Stimulated activated memory B cell treated with anti-CD40 and anti-IgM and Interleukin-4, amounts not matched to agents 10 μg/mL and 1 μg/mL and 100 μg/mL, for 72 hours (primary cell): ENCODE measurements at regions not wholly inside any gene's neighbourhood (a gene's known extent, or its start where the extent isn't known, plus 50 kb on each side); places are given as distances from the start of the nearest gene placed in this dataset.

Source experiments
- ATAC-seq: fragments of 150-1000 bp; cut with Tn5 transposase; 2 replicates; pipeline ENCODE4 v1.10.0; 2021
- H3K27ac Mint-ChIP-seq: one replicate; pipeline ENCODE4 v1.8.0; 2022; ENCODE audit warnings: mild to moderate bottlenecking, mixed read lengths
- H3K27me3 Mint-ChIP-seq: one replicate; pipeline ENCODE4 v1.8.0; 2022; ENCODE audit warnings: mixed read lengths
- H3K36me3 Mint-ChIP-seq: one replicate; pipeline ENCODE4 v1.8.0; 2022; ENCODE audit warnings: mixed read lengths
- H3K4me1 Mint-ChIP-seq: one replicate; pipeline ENCODE4 v1.8.0; 2022; ENCODE audit warnings: mixed read lengths
- H3K4me3 Mint-ChIP-seq: one replicate; pipeline ENCODE4 v1.8.0; 2022; ENCODE audit warnings: mild to moderate bottlenecking, moderate library complexity, mixed read lengths
- H3K9me3 Mint-ChIP-seq: one replicate; pipeline ENCODE4 v1.8.0; 2022; ENCODE audit warnings: mixed read lengths

DNA sequence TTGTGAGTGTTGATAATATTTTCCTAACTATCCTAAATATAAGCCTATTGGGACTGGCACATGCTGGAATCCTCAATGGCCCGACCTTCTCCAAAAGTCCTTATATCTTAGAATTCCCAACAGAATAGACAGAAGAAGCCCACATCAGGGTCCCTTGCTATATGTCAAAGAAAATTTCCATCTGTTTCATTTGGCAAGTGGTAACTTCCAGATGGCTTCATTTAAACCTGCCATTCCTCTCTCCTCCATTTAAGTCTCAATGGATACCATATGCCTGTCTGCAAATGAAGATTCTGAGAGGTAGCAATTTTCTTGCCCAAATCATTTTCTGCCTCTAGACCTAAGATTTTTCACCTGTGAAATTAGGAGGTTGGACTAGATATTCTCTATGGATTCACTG is 73.1 kb upstream of the KCNA4 start:
- no peaks in the 10 kb centered on the region for H3K36me3 Mint-ChIP-seq
- peaks cover 5% of the 10 kb centered on the region for H3K9me3 Mint-ChIP-seq
- peaks cover 11% of the 10 kb centered on the region for H3K27me3 Mint-ChIP-seq
- no peak for ATAC-seq
- H3K4me3 Mint-ChIP-seq, result no peak overlapping the region
- H3K4me1 Mint-ChIP-seq, result no peaks in the 10 kb centered on the region
- no peak overlapping the region for H3K27ac Mint-ChIP-seq

GRCh38 chr11:30091246-30091645 is 74.4 kb upstream of the KCNA4 start:
- Mint-ChIP-seq H3K4me1 (no peaks in the 10 kb centered on the region), H3K9me3 (peaks cover 5% of the 10 kb centered on the region), H3K27ac (no peak overlapping the region), H3K4me3 (no peak overlapping the region), H3K27me3 (peaks cover 11% of the 10 kb centered on the region), H3K36me3 (no peaks in the 10 kb centered on the region)
- no peak for ATAC-seq

- Mint-ChIP-seq H3K36me3 (no peaks in the 10 kb centered on the region), H3K27ac (no peak overlapping the region), H3K9me3 (peaks cover 5% of the 10 kb centered on the region), H3K27me3 (peaks cover 11% of the 10 kb centered on the region), H3K4me3 (no peak overlapping the region), H3K4me1 (no peaks in the 10 kb centered on the region)
- no peak for ATAC-seq
Measured at GRCh38 chr11:30091737-30092136, 74.9 kb upstream of the KCNA4 start.

GRCh38 chr11:30092518-30092917 is 75.7 kb upstream of the KCNA4 start:
- no peaks in the 10 kb centered on the region for H3K4me1 Mint-ChIP-seq
- H3K27ac Mint-ChIP-seq, result no peak overlapping the region
- H3K36me3 Mint-ChIP-seq, result no peaks in the 10 kb centered on the region
- H3K4me3 Mint-ChIP-seq, result no peak overlapping the region
- peaks cover 11% of the 10 kb centered on the region for H3K27me3 Mint-ChIP-seq
- H3K9me3 Mint-ChIP-seq, result peaks cover 5% of the 10 kb centered on the region
- ATAC-seq, result no peak

GRCh38 chr11:30100495-30100894 is 83.7 kb upstream of the KCNA4 start:
- no peak overlapping the region for H3K27ac Mint-ChIP-seq
- H3K27me3 Mint-ChIP-seq, result peaks cover 21% of the 10 kb centered on the region
- no peak overlapping the region for H3K4me3 Mint-ChIP-seq
- peaks cover 9% of the 10 kb centered on the region for H3K9me3 Mint-ChIP-seq
- no peaks in the 10 kb centered on the region for H3K4me1 Mint-ChIP-seq
- no peak for ATAC-seq
- no peaks in the 10 kb centered on the region for H3K36me3 Mint-ChIP-seq

GRCh38 chr11:30106222-30107181 is 89.7 kb upstream of the KCNA4 start:
- no peaks in the 10 kb centered on the region for H3K4me1 Mint-ChIP-seq
- H3K9me3 Mint-ChIP-seq, result peaks cover 2% of the 10 kb centered on the region
- H3K27me3 Mint-ChIP-seq, result no peaks in the 10 kb centered on the region
- no peak overlapping the region for H3K4me3 Mint-ChIP-seq
- ATAC-seq, result no peak
- H3K36me3 Mint-ChIP-seq, result no peaks in the 10 kb centered on the region
- no peak overlapping the region for H3K27ac Mint-ChIP-seq

GRCh38 chr11:30107899-30108298 is 91.1 kb upstream of the KCNA4 start:
- Mint-ChIP-seq H3K9me3 (peaks cover 2% of the 10 kb centered on the region), H3K4me3 (no peak overlapping the region), H3K27me3 (no peaks in the 10 kb centered on the region), H3K4me1 (no peaks in the 10 kb centered on the region), H3K27ac (no peak overlapping the region), H3K36me3 (no peaks in the 10 kb centered on the region)
- no peak for ATAC-seq

- Mint-ChIP-seq H3K4me1 (no peaks in the 10 kb centered on the region), H3K36me3 (no peaks in the 10 kb centered on the region), H3K27me3 (no peaks in the 10 kb centered on the region), H3K9me3 (no peaks in the 10 kb centered on the region), H3K27ac (no peak overlapping the region), H3K4me3 (no peak overlapping the region)
- ATAC-seq, result no peak
Measured at GRCh38 chr11:30109774-30110173, 92.9 kb upstream of the KCNA4 start.

DNA sequence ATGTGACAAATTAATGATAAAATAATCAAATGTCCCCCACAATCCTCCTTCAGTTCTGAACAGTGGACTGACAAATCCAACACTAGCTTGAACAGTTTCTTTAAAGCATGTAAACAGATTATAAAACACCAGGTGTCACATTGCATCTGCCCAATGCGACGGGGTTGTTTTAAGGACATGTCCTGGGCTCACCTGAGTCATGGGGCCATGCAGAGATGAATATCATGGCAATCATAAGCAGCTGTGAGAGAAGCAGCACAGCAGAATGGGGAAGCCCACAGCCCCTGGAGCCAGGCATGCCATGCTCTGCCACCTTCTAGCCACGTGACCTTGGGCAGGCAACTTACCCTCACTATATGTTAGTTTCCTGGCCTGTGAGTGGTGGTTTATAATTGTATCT is 93.9 kb upstream of the KCNA4 start:
- ATAC-seq, result no peak
- H3K9me3 Mint-ChIP-seq, result no peaks in the 10 kb centered on the region

GRCh38 chr11:30111786-30112185 is 95.0 kb upstream of the KCNA4 start:
- no peaks in the 10 kb centered on the region for H3K36me3 Mint-ChIP-seq
- H3K27ac Mint-ChIP-seq, result no peak overlapping the region
- ATAC-seq, result no peak
- no peak overlapping the region for H3K4me3 Mint-ChIP-seq
- H3K9me3 Mint-ChIP-seq, result no peaks in the 10 kb centered on the region
- no peaks in the 10 kb centered on the region for H3K4me1 Mint-ChIP-seq
- no peaks in the 10 kb centered on the region for H3K27me3 Mint-ChIP-seq

More for the DNA sequence above, 93.9 kb upstream of the KCNA4 start:
- Mint-ChIP-seq H3K27me3 (no peaks in the 10 kb centered on the region), H3K36me3 (no peaks in the 10 kb centered on the region), H3K4me3 (no peak overlapping the region), H3K27ac (no peak overlapping the region), H3K4me1 (no peaks in the 10 kb centered on the region)

- H3K4me1 Mint-ChIP-seq, result no peaks in the 10 kb centered on the region
- no peaks in the 10 kb centered on the region for H3K9me3 Mint-ChIP-seq
- H3K36me3 Mint-ChIP-seq, result no peaks in the 10 kb centered on the region
- no peaks in the 10 kb centered on the region for H3K27me3 Mint-ChIP-seq
- ATAC-seq, result no peak
- H3K4me3 Mint-ChIP-seq, result no peak overlapping the region
- no peak overlapping the region for H3K27ac Mint-ChIP-seq
Measured at GRCh38 chr11:30113326-30113898, 96.6 kb upstream of the KCNA4 start.

DNA sequence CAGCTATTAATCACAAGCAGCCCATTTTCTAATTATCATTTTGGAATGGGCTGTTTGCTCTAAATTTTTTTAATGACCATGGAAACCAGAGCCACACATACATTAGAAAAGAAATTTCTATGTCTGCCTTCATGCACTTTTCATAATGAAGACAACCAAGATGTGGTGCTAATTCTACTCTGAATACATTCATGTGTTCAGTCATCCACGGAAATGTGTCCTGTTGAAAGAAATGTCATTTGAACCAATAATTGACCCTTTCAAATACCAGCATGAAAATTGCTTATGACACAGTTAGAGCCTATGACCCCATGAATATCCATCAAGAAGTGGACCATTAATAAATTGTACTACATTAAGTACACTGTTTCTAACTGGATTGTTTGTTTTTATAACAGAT is 99.7 kb upstream of the KCNA4 start:
- ATAC-seq, result no peak
- H3K27me3 Mint-ChIP-seq, result no peaks in the 10 kb centered on the region
- H3K9me3 Mint-ChIP-seq, result no peaks in the 10 kb centered on the region

DNA sequence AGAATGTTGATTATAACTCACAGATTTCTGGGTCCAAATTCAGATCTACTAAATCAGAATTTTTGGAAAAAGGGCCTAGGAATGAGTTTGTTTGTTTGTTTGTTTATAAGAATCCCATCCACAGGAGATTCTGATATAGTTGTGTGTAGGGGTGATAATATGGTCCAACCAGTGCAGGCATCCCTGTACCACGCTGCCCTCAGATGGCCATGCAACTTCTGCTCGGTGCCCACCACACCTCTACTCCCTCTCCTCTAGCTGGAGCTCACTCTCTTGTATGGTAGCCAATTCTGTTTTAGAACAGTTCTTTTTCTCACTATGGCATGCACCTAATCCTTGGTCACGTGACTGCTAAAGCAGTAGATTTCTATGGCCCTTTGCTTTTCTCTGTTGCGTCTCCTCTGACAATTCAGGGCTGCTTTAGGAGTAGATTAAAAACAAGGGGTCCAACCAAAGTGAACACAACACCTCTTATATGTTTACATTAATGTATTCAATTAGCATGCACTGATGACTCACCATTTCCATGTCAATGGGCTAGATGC is 103.3 kb upstream of the KCNA4 start:
- no peaks in the 10 kb centered on the region for H3K36me3 Mint-ChIP-seq
- H3K9me3 Mint-ChIP-seq, result no peaks in the 10 kb centered on the region
- H3K4me3 Mint-ChIP-seq, result no peak overlapping the region
- no peaks in the 10 kb centered on the region for H3K27me3 Mint-ChIP-seq
- ATAC-seq, result no peak
- no peak overlapping the region for H3K27ac Mint-ChIP-seq
- H3K4me1 Mint-ChIP-seq, result no peaks in the 10 kb centered on the region

More for the DNA sequence above, 99.7 kb upstream of the KCNA4 start:
- H3K4me3 Mint-ChIP-seq, result no peak overlapping the region
- H3K36me3 Mint-ChIP-seq, result no peaks in the 10 kb centered on the region
- H3K4me1 Mint-ChIP-seq, result no peaks in the 10 kb centered on the region
- H3K27ac Mint-ChIP-seq, result no peak overlapping the region

DNA sequence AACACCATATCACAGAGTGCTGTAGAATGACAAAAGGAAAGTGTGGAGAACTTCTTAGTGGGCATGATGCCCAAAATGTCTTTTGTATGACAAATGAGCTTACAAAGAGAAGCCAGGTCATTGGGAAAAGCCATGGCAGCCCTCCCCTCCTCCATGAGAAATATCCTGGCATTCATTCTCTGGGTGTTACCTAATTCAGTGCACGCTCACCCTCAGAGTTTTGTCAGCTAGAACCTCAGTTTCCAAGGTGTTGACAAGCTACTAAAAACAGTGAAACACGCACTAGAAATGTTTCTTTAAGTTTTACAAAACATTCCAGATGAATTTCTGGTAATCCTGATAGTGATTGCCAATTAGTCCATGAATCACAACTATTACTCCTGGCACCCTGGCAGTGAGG is 105.4 kb upstream of the FSHB start:
- no peaks in the 10 kb centered on the region for H3K27me3 Mint-ChIP-seq
- no peaks in the 10 kb centered on the region for H3K9me3 Mint-ChIP-seq
- H3K27ac Mint-ChIP-seq, result no peak overlapping the region
- no peak for ATAC-seq
- no peak overlapping the region for H3K4me3 Mint-ChIP-seq
- no peaks in the 10 kb centered on the region for H3K36me3 Mint-ChIP-seq
- no peaks in the 10 kb centered on the region for H3K4me1 Mint-ChIP-seq

DNA sequence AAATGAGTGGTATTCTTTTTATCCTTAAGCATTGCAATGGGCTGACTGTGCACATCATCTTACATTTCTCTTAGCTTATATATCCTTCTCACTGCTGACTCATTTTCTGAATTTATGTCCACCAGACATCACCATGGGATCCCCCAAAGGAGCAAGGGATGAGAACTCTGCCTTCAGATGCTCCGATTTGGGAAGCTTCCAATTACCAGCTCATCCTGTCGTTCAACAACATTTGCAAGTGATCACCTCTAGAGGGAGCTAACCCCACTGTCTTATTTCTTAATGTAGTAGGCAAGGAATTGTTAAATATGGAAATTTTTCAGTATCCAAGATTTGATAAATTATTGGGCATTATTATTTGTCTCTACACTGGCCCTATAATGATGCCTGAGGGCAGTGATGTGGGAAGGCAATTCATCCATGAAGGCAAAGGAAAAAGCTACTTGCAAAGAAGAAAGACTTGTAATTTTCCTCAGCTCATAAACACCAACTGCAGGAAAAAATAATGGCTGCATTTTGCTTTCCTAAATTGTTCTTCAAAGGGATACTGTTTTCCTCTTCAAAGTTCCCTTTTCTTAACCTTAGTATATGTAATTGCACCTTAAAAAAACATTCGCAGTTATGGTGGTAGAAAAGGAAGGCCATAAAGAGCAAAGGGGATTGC is 102.4 kb upstream of the FSHB start:
- H3K4me1 Mint-ChIP-seq, result no peaks in the 10 kb centered on the region
- no peaks in the 10 kb centered on the region for H3K9me3 Mint-ChIP-seq
- no peaks in the 10 kb centered on the region for H3K36me3 Mint-ChIP-seq
- H3K27ac Mint-ChIP-seq, result no peak overlapping the region
- no peak for ATAC-seq
- H3K4me3 Mint-ChIP-seq, result no peak overlapping the region
- H3K27me3 Mint-ChIP-seq, result no peaks in the 10 kb centered on the region
